MCF 10A (cell line): ENCODE measurements at regions not wholly inside any gene's neighbourhood (a gene's known extent, or its start where the extent isn't known, plus 50 kb on each side); places are given as distances from the start of the nearest gene placed in this dataset.

Source experiments
- BruUV-seq: library from RNA; stranded (reverse); fragments of 400-500 nt; replicated peaks from 2 replicates; lab custom pipeline; 2021; lab: Mats Ljungman, UMichigan
- CTCF ChIA-PET: fragments of 300-600 bp; sonication (Branson Sonifier 250); formaldehyde crosslinking; extraction: SDS; loops from one replicate; lab custom pipeline; 2021; ENCODE audit warnings: antibody characterized with exemption, inconsistent platforms; lab: Yijun Ruan, JAX
- POLR2A ChIA-PET: fragments of 300-600, 350-650 bp; sonication (Branson Sonifier 250); formaldehyde crosslinking; extraction: SDS; loops from one replicate; lab custom pipeline; 2020; ENCODE audit warnings: antibody characterized with exemption, inconsistent platforms; lab: Yijun Ruan, JAX
- DNase-seq: peaks from one replicate; pipeline ENCODE4 v3.0.0-alpha.2; 2018; ENCODE audit not compliant: unreplicated experiment
- H3K27ac Mint-ChIP-seq: one replicate; pipeline ENCODE4 v1.8.0; 2022; ENCODE audit warnings: mild to moderate bottlenecking, low read depth, mixed read lengths; ENCODE audit not compliant: unreplicated experiment
- H3K27me3 Mint-ChIP-seq: one replicate; pipeline ENCODE4 v1.8.0; 2022; ENCODE audit warnings: mixed read lengths; ENCODE audit not compliant: insufficient read depth, unreplicated experiment
- H3K36me3 Mint-ChIP-seq: one replicate; pipeline ENCODE4 v1.8.0; 2022; ENCODE audit warnings: mild to moderate bottlenecking, moderate library complexity, mixed read lengths; ENCODE audit not compliant: insufficient read depth, unreplicated experiment
- H3K4me1 Mint-ChIP-seq: one replicate; pipeline ENCODE4 v1.8.0; 2022; ENCODE audit warnings: mixed read lengths; ENCODE audit not compliant: insufficient read depth, unreplicated experiment
- H3K4me3 Mint-ChIP-seq: one replicate; pipeline ENCODE4 v1.8.0; 2022; ENCODE audit warnings: mild to moderate bottlenecking, moderate library complexity, mixed read lengths; ENCODE audit not compliant: unreplicated experiment
- H3K9me3 Mint-ChIP-seq: one replicate; pipeline ENCODE4 v1.8.0; 2022; ENCODE audit warnings: mixed read lengths; ENCODE audit not compliant: unreplicated experiment
- CTCF ChIP-seq: fragments of 200-600 bp; IDR thresholded peaks from one replicate; pipeline ENCODE4 v1.8.0; 2022; ENCODE audit warnings: antibody characterized with exemption, mild to moderate bottlenecking; ENCODE audit not compliant: unreplicated experiment
- intact Hi-C: fragments of 100-400 bp; cut with micrococcal nuclease; formaldehyde crosslinking; loops from 2 replicates; pipeline ENCODE4 v1.14.1; 2022

GRCh38 chr5:84885485-84886258, 501.0 kb upstream of the EDIL3 start:
- no peak for TF ChIP-seq CTCF
- no TSS peak for BruUV-seq
- H3K4me3 Mint-ChIP-seq: no peak overlapping the region
- H3K4me1 Mint-ChIP-seq: no peaks in the 10 kb centered on the region
- ChIA-PET CTCF (no interaction called here), POLR2A (no interaction called here)
- no peaks in the 10 kb centered on the region for H3K36me3 Mint-ChIP-seq
- intact Hi-C loops: no loop called here
- peak; percentile 10 for DNase-seq
- H3K9me3 Mint-ChIP-seq: no peaks in the 10 kb centered on the region
- no peak overlapping the region for H3K27ac Mint-ChIP-seq
- H3K27me3 Mint-ChIP-seq: no peaks in the 10 kb centered on the region

GRCh38 chr5:84881737-84882136, 497.1 kb upstream of the EDIL3 start:
- TF ChIP-seq CTCF: no peak
- no peak for DNase-seq
- H3K27me3 Mint-ChIP-seq: no peaks in the 10 kb centered on the region
- no peaks in the 10 kb centered on the region for H3K36me3 Mint-ChIP-seq
- intact Hi-C loops: no loop called here
- H3K4me1 Mint-ChIP-seq: no peaks in the 10 kb centered on the region
- no peak overlapping the region for H3K4me3 Mint-ChIP-seq
- no peak overlapping the region for H3K27ac Mint-ChIP-seq
- CTCF ChIA-PET: no interaction called here
- H3K9me3 Mint-ChIP-seq: no peaks in the 10 kb centered on the region
- POLR2A ChIA-PET: no interaction called here
- no TSS peak for BruUV-seq

GRCh38 chr5:84874196-84874595, 489.5 kb upstream of the EDIL3 start:
- no peaks in the 10 kb centered on the region for H3K4me1 Mint-ChIP-seq
- no peak for TF ChIP-seq CTCF

GRCh38 chr5:84872768-84873167, 488.1 kb upstream of the EDIL3 start:
- CTCF ChIA-PET: no interaction called here
- intact Hi-C loops: no loop called here

More at GRCh38 chr5:84874196-84874595, 489.5 kb upstream of the EDIL3 start:
- ChIA-PET POLR2A (no interaction called here), CTCF (no interaction called here)
- Mint-ChIP-seq H3K27ac (no peak overlapping the region), H3K4me3 (no peak overlapping the region), H3K27me3 (no peaks in the 10 kb centered on the region), H3K36me3 (no peaks in the 10 kb centered on the region), H3K9me3 (peaks cover 10% of the 10 kb centered on the region)
- no TSS peak for BruUV-seq
- intact Hi-C loops: no loop called here
- no peak for DNase-seq

More at GRCh38 chr5:84872768-84873167, 488.1 kb upstream of the EDIL3 start:
- POLR2A ChIA-PET: no interaction called here
- peaks cover 22% of the 10 kb centered on the region for H3K9me3 Mint-ChIP-seq
- H3K4me1 Mint-ChIP-seq: no peaks in the 10 kb centered on the region
- H3K36me3 Mint-ChIP-seq: no peaks in the 10 kb centered on the region
- peaks cover 13% of the 10 kb centered on the region for H3K27me3 Mint-ChIP-seq
- BruUV-seq: no TSS peak
- no peak overlapping the region for H3K4me3 Mint-ChIP-seq
- H3K27ac Mint-ChIP-seq: no peak overlapping the region
- no peak for DNase-seq
- TF ChIP-seq CTCF: no peak
